H9 (cell line): ENCODE measurements at regions not wholly inside any gene's neighbourhood (a gene's known extent, or its start where the extent isn't known, plus 50 kb on each side); places are given as distances from the start of the nearest gene placed in this dataset.

ENCODE experiments used
- DNase-seq: peaks from one replicate; pipeline ENCODE4 v3.0.0-alpha.2; 2017
- H2AFZ ChIP-seq: one replicate; pipeline ENCODE4 v1.6.1; 2013; ENCODE audit warnings: mild to moderate bottlenecking, low read length, control low read depth, moderate library complexity
- H2AK5ac ChIP-seq: 2 replicates; pipeline ENCODE4 v1.6.1; 2013; ENCODE audit warnings: low read length, control low read depth, mixed read lengths; ENCODE audit not compliant: insufficient read length
- H2BK120ac ChIP-seq: one replicate; pipeline ENCODE4 v1.6.1; 2013; ENCODE audit warnings: low read depth, mild to moderate bottlenecking, low read length, control low read depth, inconsistent platforms; ENCODE audit not compliant: poor library complexity, severe bottlenecking
- H2BK12ac ChIP-seq: 2 replicates; pipeline ENCODE4 v1.6.1; 2013; ENCODE audit warnings: low read length, control low read depth, mixed read lengths, low read depth; ENCODE audit not compliant: insufficient read length
- H2BK15ac ChIP-seq: 2 replicates; pipeline ENCODE4 v1.6.1; 2013; ENCODE audit warnings: low read depth, low read length, control low read depth
- H2BK20ac ChIP-seq: one replicate; pipeline ENCODE4 v1.6.1; 2013; ENCODE audit warnings: low read depth, mild to moderate bottlenecking, low read length, control low read depth, inconsistent platforms; ENCODE audit not compliant: poor library complexity, severe bottlenecking
- H2BK5ac ChIP-seq: 2 replicates; pipeline ENCODE4 v1.6.1; 2013; ENCODE audit warnings: low read length, control low read depth, mixed read lengths; ENCODE audit not compliant: insufficient read length
- H3K14ac ChIP-seq: 2 replicates; pipeline ENCODE4 v1.6.1; 2013; ENCODE audit warnings: low read length, control low read depth; ENCODE audit not compliant: insufficient read depth
- H3K18ac ChIP-seq: 2 replicates; pipeline ENCODE4 v1.6.1; 2013; ENCODE audit warnings: low read depth, mild to moderate bottlenecking, mixed read lengths, low read length, control low read depth; ENCODE audit not compliant: insufficient read length
- H3K23ac ChIP-seq: 2 replicates; pipeline ENCODE4 v1.6.1; 2013; ENCODE audit warnings: low read length, control low read depth, mixed read lengths, low read depth; ENCODE audit not compliant: insufficient read length
- H3K23me2 ChIP-seq: 2 replicates; pipeline ENCODE4 v1.6.1; 2013; ENCODE audit warnings: low read depth, mild to moderate bottlenecking, mixed read lengths, low read length, control low read depth; ENCODE audit not compliant: insufficient read length, poor library complexity, severe bottlenecking
- H3K27ac ChIP-seq: 2 replicates; pipeline ENCODE4 v1.5.1; 2013; ENCODE audit warnings: low read length, control low read depth, mixed read lengths, low read depth; ENCODE audit not compliant: insufficient read length
- H3K27me3 ChIP-seq: 2 replicates; pipeline ENCODE4 v1.6.1; 2013; ENCODE audit warnings: low read length, control low read depth, inconsistent platforms; ENCODE audit not compliant: insufficient read depth
- H3K4ac ChIP-seq: 2 replicates; pipeline ENCODE4 v1.6.1; 2013; ENCODE audit warnings: low read depth, mild to moderate bottlenecking, control low read depth, inconsistent platforms, low read length, moderate library complexity
- H3K4me1 ChIP-seq: 2 replicates; pipeline ENCODE4 v1.6.1; 2013; ENCODE audit warnings: low read length, control low read depth, inconsistent platforms; ENCODE audit not compliant: insufficient read depth
- H3K4me2 ChIP-seq: 2 replicates; pipeline ENCODE4 v1.6.1; 2013; ENCODE audit warnings: low read length, control low read depth, mixed read lengths; ENCODE audit not compliant: insufficient read length, insufficient read depth
- H3K56ac ChIP-seq: 2 replicates; pipeline ENCODE4 v1.6.1; 2013; ENCODE audit warnings: low read depth, mild to moderate bottlenecking, mixed read lengths, low read length, control low read depth; ENCODE audit not compliant: insufficient read length
- H3K79me1 ChIP-seq: 2 replicates; pipeline ENCODE4 v1.6.1; 2013; ENCODE audit warnings: low read depth, mild to moderate bottlenecking, moderate library complexity, low read length, control low read depth, inconsistent platforms; ENCODE audit not compliant: insufficient read depth, poor library complexity, severe bottlenecking
- H3K79me2 ChIP-seq: 2 replicates; pipeline ENCODE4 v1.6.1; 2013; ENCODE audit warnings: low read length, control low read depth, inconsistent platforms; ENCODE audit not compliant: insufficient read depth
- H3K9ac ChIP-seq: 2 replicates; pipeline ENCODE4 v1.6.1; 2013; ENCODE audit warnings: low read length, control low read depth, mixed read lengths; ENCODE audit not compliant: insufficient read length; ENCODE audit errors: extremely low read depth
- H3K9me3 ChIP-seq: one replicate; pipeline ENCODE4 v1.6.1; 2013; ENCODE audit warnings: low read depth, low read length, inconsistent platforms; ENCODE audit not compliant: control insufficient read depth
- H3T11ph ChIP-seq: one replicate; pipeline ENCODE4 v1.6.1; 2013; ENCODE audit warnings: mild to moderate bottlenecking, low read length, control low read depth, inconsistent platforms
- H4K20me1 ChIP-seq: one replicate; pipeline ENCODE4 v1.6.1; 2013; ENCODE audit not compliant: control insufficient read depth, insufficient read length, insufficient read depth
- H4K5ac ChIP-seq: 2 replicates; pipeline ENCODE4 v1.6.1; 2013; ENCODE audit warnings: low read depth, mild to moderate bottlenecking, mixed read lengths, low read length, control low read depth; ENCODE audit not compliant: insufficient read length
- H4K8ac ChIP-seq: replicated peaks from 2 replicates; pipeline ENCODE4 v1.6.1; 2013; ENCODE audit warnings: low read length, control low read depth, mixed read lengths, low read depth; ENCODE audit not compliant: insufficient read length
- H4K91ac ChIP-seq: 2 replicates; pipeline ENCODE4 v1.6.1; 2013; ENCODE audit warnings: low read depth, mild to moderate bottlenecking, moderate library complexity, mixed read lengths, low read length, control low read depth; ENCODE audit not compliant: insufficient read length
- H3K27ac Mint-ChIP-seq, 3 experiments: 2 replicates in 2 of 3; 3 replicates in 1 of 3; pipeline ENCODE4 v1.8.0; 2020 to 2021; ENCODE audit warnings: mixed read lengths in 3 of 3, mild to moderate bottlenecking in 1 of 3, moderate library complexity in 1 of 3
- H3K27me3 Mint-ChIP-seq: 2 replicates; pipeline ENCODE4 v1.8.0; 2021; ENCODE audit warnings: low read depth, mild to moderate bottlenecking, moderate library complexity, mixed read lengths
- H3K36me3 Mint-ChIP-seq, 3 experiments: 2 replicates in 2 of 3; 3 replicates in 1 of 3; pipeline ENCODE4 v1.8.0; 2020 to 2021; ENCODE audit warnings: low read depth in 3 of 3, mixed read lengths in 3 of 3; ENCODE audit not compliant: insufficient read depth in 1 of 3
- H3K4me1 Mint-ChIP-seq, 2 experiments: 2 replicates each; pipeline ENCODE4 v1.8.0; 2020; ENCODE audit warnings: mixed read lengths in 2 of 2
- H3K4me3 Mint-ChIP-seq, 2 experiments: 2 replicates in 1 of 2; 3 replicates in 1 of 2; pipeline ENCODE4 v1.8.0; 2020 to 2021; ENCODE audit warnings: mild to moderate bottlenecking in 2 of 2, mixed read lengths in 2 of 2, moderate library complexity in 1 of 2
- H3K9me3 Mint-ChIP-seq, 2 experiments: 2 replicates in 1 of 2; 3 replicates in 1 of 2; pipeline ENCODE4 v1.8.0; 2020; ENCODE audit warnings: mild to moderate bottlenecking in 2 of 2, mixed read lengths in 2 of 2, moderate library complexity in 1 of 2
- CTCF ChIP-seq: fragments of 200-600 bp; sonication (generic); conservative IDR thresholded peaks from 3 replicates; pipeline ENCODE4 v1.8.0; 2021; ENCODE audit warnings: antibody characterized with exemption, mild to moderate bottlenecking
- WGBS: extraction: QIAGEN DNeasy Blood & Tissue Kit; methylation state at CpG from one replicate; pipeline ENCODE4 v1.1.7; 2013; ENCODE audit warnings: missing lambda C conversion rate, low lambda C conversion rate, mixed read lengths; ENCODE audit not compliant: insufficient read length; ENCODE audit errors: extremely low coverage; 5-methylcytosine and 5-hydroxymethylcytosine counted together

GRCh38 chr12:45105996-45106395 lies 55.1 kb upstream of the DBX2 start:
- Histone ChIP-seq H2AK5ac (no peak overlapping the region), H3K79me1 (no peaks in the 10 kb centered on the region), H3K9me3 (no peaks in the 10 kb centered on the region), H3K56ac (no peak overlapping the region), H3K4ac (no peak overlapping the region), H3K18ac (no peak overlapping the region), H3K14ac (no peak overlapping the region), H3K27me3 (no peaks in the 10 kb centered on the region), H2BK120ac (no peak overlapping the region), H2BK5ac (no peak overlapping the region), H3K4me1 (no peaks in the 10 kb centered on the region), H2BK12ac (no peak overlapping the region), H4K5ac (no peak overlapping the region), H4K20me1 (no peaks in the 10 kb centered on the region), H3T11ph (no peak overlapping the region), H4K91ac (no peak overlapping the region), H4K8ac (no peak overlapping the region), H3K9ac (no peak overlapping the region), H2BK20ac (no peak overlapping the region), H3K23ac (no peak overlapping the region), H3K27ac (no peak overlapping the region), H2BK15ac (no peak overlapping the region), H2AFZ (no peak overlapping the region), H3K79me2 (no peaks in the 10 kb centered on the region), H3K4me2 (no peak overlapping the region), H3K23me2 (no peaks in the 10 kb centered on the region)
- H3K36me3 Mint-ChIP-seq, result no peaks in the 10 kb centered on the region
- no CpG with 5 or more reads among the region's 10 CpGs for WGBS
- H3K4me1 Mint-ChIP-seq, result no peaks in the 10 kb centered on the region
- H3K27me3 Mint-ChIP-seq, result no peaks in the 10 kb centered on the region
- peaks cover 0 to 3% of the 10 kb centered on the region in 2 experiments; a peak in 1 of 5 replicates for H3K9me3 Mint-ChIP-seq
- no peak for DNase-seq
- no peak overlapping the region; a peak in 1 of 7 replicates for H3K27ac Mint-ChIP-seq
- no peak overlapping the region for H3K4me3 Mint-ChIP-seq
- TF ChIP-seq CTCF, result no peak
